ENCODE measurements at regions not wholly inside any gene's neighbourhood (a gene's known extent, or its start where the extent isn't known, plus 50 kb on each side); places are given as distances from the start of the nearest gene placed in this dataset.

GRCh38 chr11:15379483-15379882, 264.8 kb downstream of the INSC start:
- no peak for DNase-seq (ENCODE audit: low read depth)

GRCh38 chr11:15390857-15391256, 276.1 kb downstream of the INSC start:
- no peak for DNase-seq (ENCODE audit: low read depth)

- no peak for DNase-seq (ENCODE audit: low read depth)
These were observed 282.1 kb downstream of the INSC start for GRCh38 chr11:15396778-15397177.

- DNase-seq (ENCODE audit: low read depth) = no peak
These were observed 292.2 kb downstream of the INSC start for GRCh38 chr11:15406851-15407351.

- no peak for DNase-seq (ENCODE audit: low read depth)
These were observed 297.3 kb downstream of the INSC start for GRCh38 chr11:15412054-15412453.

- DNase-seq (ENCODE audit: low read depth) = peak; percentile 78
These were observed 304.2 kb downstream of the INSC start for GRCh38 chr11:15418921-15419320.

GRCh38 chr11:15419696-15420095, 305.0 kb downstream of the INSC start:
- DNase-seq (ENCODE audit: low read depth) = no peak

- no peak for DNase-seq (ENCODE audit: low read depth)
These were observed 315.7 kb downstream of the INSC start for GRCh38 chr11:15430381-15430780.

GRCh38 chr11:15434529-15434928, 319.8 kb downstream of the INSC start:
- DNase-seq (ENCODE audit: low read depth) = no peak

GRCh38 chr11:15446315-15446714, 331.6 kb downstream of the INSC start:
- DNase-seq (ENCODE audit: low read depth) = no peak

GRCh38 chr11:15446929-15447328, 332.2 kb downstream of the INSC start:
- DNase-seq (ENCODE audit: low read depth) = no peak

GRCh38 chr11:15451713-15452112, 337.0 kb downstream of the INSC start:
- DNase-seq (ENCODE audit: low read depth) = no peak

- DNase-seq (ENCODE audit: low read depth) = no peak
These were observed 338.6 kb downstream of the INSC start for GRCh38 chr11:15453211-15453765.

GRCh38 chr11:15468466-15468865, 353.7 kb downstream of the INSC start:
- DNase-seq (ENCODE audit: low read depth) = peak; percentile 51

GRCh38 chr11:15471048-15471894, 356.5 kb downstream of the INSC start:
- no peak for DNase-seq (ENCODE audit: low read depth)

- no peak for DNase-seq (ENCODE audit: low read depth)
These were observed 357.4 kb downstream of the INSC start for GRCh38 chr11:15471895-15472799.

- no peak for DNase-seq (ENCODE audit: low read depth)
These were observed 359.5 kb downstream of the INSC start for GRCh38 chr11:15473954-15474837.

GRCh38 chr11:15476371-15476917, 361.7 kb downstream of the INSC start:
- no peak for DNase-seq (ENCODE audit: low read depth)

- DNase-seq (ENCODE audit: low read depth) = no peak
These were observed 367.1 kb downstream of the INSC start for GRCh38 chr11:15481871-15482270.

- DNase-seq (ENCODE audit: low read depth) = no peak
These were observed 368.5 kb downstream of the INSC start for GRCh38 chr11:15483205-15483604.

GRCh38 chr11:15484398-15484797, 369.7 kb downstream of the INSC start:
- no peak for DNase-seq (ENCODE audit: low read depth)
